Breast epithelium (tissue), 4 donors: ENCODE measurements at regions not wholly inside any gene's neighbourhood (a gene's known extent, or its start where the extent isn't known, plus 50 kb on each side); places are given as distances from the start of the nearest gene placed in this dataset.

Experiments
- DNase-seq, 2 donors: peaks; one replicate each; pipeline ENCODE4 v3.0.0-alpha.2; 2019; ENCODE audit warnings: low spot score in 2 of 2
- H3K27ac ChIP-seq, 2 donors: fragments of 200-600 bp; sonication (generic) in 1 of 2; one replicate each; pipeline ENCODE4 v1.5.1; 2016 to 2019; ENCODE audit warnings: mild to moderate bottlenecking in 1 of 2
- H3K27me3 ChIP-seq, 2 donors: fragments of 200-600 bp; sonication (generic) in 1 of 2; one replicate each; pipeline versions ENCODE4 v1.5.1 to v1.6.0; 2017 to 2019; ENCODE audit warnings: control low read depth in 1 of 2, mild to moderate bottlenecking in 1 of 2
- H3K36me3 ChIP-seq: fragments of 200-600 bp; one replicate; pipeline ENCODE4 v1.5.1; 2019
- H3K4me1 ChIP-seq, 2 donors: fragments of 200-600 bp; sonication (generic); one replicate each; pipeline ENCODE4 v1.5.1; 2016 to 2019; ENCODE audit warnings: control low read depth in 1 of 2
- H3K4me3 ChIP-seq, 3 donors: fragments of 200-600 bp; sonication (generic); 1 replicate in 2 of 3; 2 replicates in 1 of 3; pipeline ENCODE4 v1.5.1; 2016 to 2019; ENCODE audit warnings: mild to moderate bottlenecking in 3 of 3, moderate library complexity in 2 of 3
- H3K9me3 ChIP-seq, 2 donors: fragments of 200-600 bp; sonication (generic) in 1 of 2; one replicate each; pipeline ENCODE4 v1.5.1; 2016 to 2019; ENCODE audit warnings: control low read depth in 1 of 2
- CTCF ChIP-seq, 3 donors: fragments of 450-650 bp; IDR thresholded peaks; one replicate each; pipeline ENCODE4 v1.5.1; 2016 to 2017; ENCODE audit warnings: antibody characterized with exemption in 3 of 3, mild to moderate bottlenecking in 3 of 3, moderate library complexity in 3 of 3
- POLR2A ChIP-seq: fragments of 450-650 bp; IDR thresholded peaks from one replicate; pipeline ENCODE4 v1.6.1; 2016; ENCODE audit warnings: antibody characterized with exemption, mild to moderate bottlenecking, moderate library complexity
- POLR2AphosphoS5 ChIP-seq, 3 donors: sonication (generic); formaldehyde crosslinking; IDR thresholded peaks; one replicate each; pipeline ENCODE4 v1.6.1; 2017; ENCODE audit warnings: antibody characterized with exemption in 3 of 3
- intact Hi-C: fragments of 100-400 bp; cut with DNase I; formaldehyde crosslinking; loops from one replicate; pipeline ENCODE4 v1.15.1; 2023; ENCODE audit warnings: low total_unique reads

DNA sequence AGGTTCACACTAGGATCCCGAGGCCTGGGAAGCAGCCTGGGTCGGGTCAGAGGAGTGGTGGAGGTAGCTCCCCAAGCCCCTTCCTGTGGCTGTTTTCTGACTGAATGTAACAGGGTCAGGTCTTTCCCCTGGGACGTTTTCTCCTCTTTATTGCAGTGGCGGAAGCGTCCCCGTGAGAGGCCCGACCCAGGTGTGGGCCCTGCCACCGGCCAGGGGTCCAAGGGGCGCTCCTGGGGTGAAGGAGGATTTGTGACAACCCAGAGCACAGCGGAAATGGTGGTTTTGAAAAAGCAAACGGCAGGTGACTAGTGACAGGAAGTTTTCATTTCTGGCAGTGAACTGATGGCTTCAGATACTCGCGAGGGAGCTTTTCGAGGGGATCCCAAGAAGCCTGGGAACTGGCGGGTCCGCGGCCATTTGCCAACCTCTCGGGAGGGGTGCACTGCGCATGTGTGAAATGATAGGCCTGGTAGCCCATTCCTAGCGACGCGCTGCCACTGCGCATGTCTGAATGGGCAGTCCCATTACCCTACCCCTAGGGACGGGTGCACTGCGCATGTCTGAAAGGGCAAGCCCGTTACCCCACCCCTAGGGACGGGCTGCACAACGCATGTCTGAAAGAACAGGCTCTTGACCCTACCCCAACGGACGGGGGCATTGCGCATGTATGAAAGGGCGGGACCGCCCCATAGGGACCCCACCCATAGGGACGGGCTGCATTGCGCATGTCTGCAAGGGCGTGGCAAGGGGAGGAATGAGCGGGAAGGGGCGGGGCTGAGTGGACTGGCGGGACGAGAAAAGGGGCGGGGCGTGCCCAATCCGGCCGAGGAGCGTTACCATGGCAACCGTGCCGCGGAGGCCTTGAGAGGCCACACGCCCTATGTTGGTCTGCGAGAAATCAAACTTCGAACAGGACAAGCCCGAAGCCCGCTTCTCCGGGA is 1747.9 kb downstream of the TP53TG3F start:
- intact Hi-C loops: no loop called here
- TF ChIP-seq POLR2A (no peak), POLR2AphosphoS5 (IDR thresholded peaks at IDR 0.05) (no peak), CTCF (IDR thresholded peaks at IDR 0.05) (no peak)
- no peak for DNase-seq
- Histone ChIP-seq H3K4me3 (no peak overlapping the region), H3K27ac (no peak overlapping the region), H3K9me3 (peaks cover 7 to 14% of the 10 kb centered on the region in 2 donors), H3K27me3 (no peaks in the 10 kb centered on the region), H3K4me1 (no peaks in the 10 kb centered on the region), H3K36me3 (no peaks in the 10 kb centered on the region)

DNA sequence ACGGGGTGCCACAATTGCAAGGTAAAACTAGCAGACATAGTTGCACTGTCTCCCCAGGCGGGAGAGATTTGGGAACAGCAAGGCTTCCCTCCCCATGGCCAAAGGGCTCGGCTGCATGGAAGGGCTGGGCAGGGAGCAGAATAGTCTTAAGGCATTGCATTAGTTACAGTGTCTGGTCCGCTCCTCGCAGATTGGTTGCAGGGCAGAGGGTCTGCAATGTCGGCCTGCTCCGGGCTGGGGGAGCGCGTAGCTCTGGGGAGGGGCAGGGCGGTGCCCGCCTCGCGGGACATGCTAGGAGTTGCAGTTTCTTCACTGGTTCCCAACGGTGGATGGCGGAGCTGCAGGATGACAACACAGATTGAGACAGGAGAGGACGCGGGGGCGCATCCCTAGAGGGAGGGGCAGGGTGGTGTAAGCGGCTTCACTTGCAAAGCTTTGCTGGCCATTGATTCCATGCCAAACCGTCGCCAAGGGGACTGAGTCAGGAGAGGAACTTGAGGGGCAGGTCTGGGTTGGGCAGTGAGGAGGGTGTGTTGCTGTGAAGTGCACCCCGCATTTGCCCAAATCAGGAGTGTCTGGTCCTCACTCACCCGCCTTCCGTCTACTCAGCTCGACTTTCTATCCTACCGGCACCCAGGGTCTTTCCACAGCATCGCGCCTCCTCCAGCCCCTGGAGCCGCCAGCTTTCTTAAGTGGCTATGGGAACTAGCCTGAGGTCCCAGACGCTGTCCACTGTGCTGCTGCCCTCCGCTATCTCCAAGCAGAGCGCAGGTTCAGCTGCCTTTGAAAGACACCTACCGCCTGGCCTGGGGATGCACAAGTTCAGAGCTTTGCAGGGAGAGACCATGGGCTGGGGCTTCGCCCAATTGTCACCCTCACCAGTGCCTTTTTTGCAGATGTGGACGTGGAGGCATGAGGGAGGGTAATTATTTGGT is 1748.9 kb downstream of the TP53TG3F start:
- TF ChIP-seq POLR2A (no peak), POLR2AphosphoS5 (IDR thresholded peaks at IDR 0.05) (no peak), CTCF (IDR thresholded peaks at IDR 0.05) (no peak)
- no peaks in the 10 kb centered on the region for H3K27me3 ChIP-seq
- H3K36me3 ChIP-seq: no peaks in the 10 kb centered on the region
- DNase-seq: no peak
- intact Hi-C loops: no loop called here
- no peak overlapping the region for H3K4me3 ChIP-seq
- H3K9me3 ChIP-seq: peaks cover 7 to 14% of the 10 kb centered on the region in 2 donors
- H3K4me1 ChIP-seq: no peaks in the 10 kb centered on the region
- no peak overlapping the region for H3K27ac ChIP-seq

GRCh38 chr16:35210681-35211433 is 1751.4 kb downstream of the TP53TG3F start:
- no peak overlapping the region for H3K4me3 ChIP-seq
- intact Hi-C loops: no loop called here
- H3K9me3 ChIP-seq: peaks cover 17 to 18% of the 10 kb centered on the region in 2 donors
- DNase-seq: no peak
- H3K27ac ChIP-seq: no peak overlapping the region
- H3K4me1 ChIP-seq: no peaks in the 10 kb centered on the region
- no peaks in the 10 kb centered on the region for H3K27me3 ChIP-seq
- TF ChIP-seq POLR2A (no peak), POLR2AphosphoS5 (IDR thresholded peaks at IDR 0.05) (no peak), CTCF (IDR thresholded peaks at IDR 0.05) (no peak)
- no peaks in the 10 kb centered on the region for H3K36me3 ChIP-seq

- no peak for DNase-seq
- no peak for TF ChIP-seq POLR2A
- TF ChIP-seq POLR2AphosphoS5 (IDR thresholded peaks at IDR 0.05): no peak
- no peak for TF ChIP-seq CTCF (IDR thresholded peaks at IDR 0.05)
- Histone ChIP-seq H3K27me3 (no peaks in the 10 kb centered on the region), H3K4me1 (no peaks in the 10 kb centered on the region), H3K9me3 (peaks cover 6 to 14% of the 10 kb centered on the region in 2 donors), H3K27ac (no peak overlapping the region), H3K36me3 (no peaks in the 10 kb centered on the region), H3K4me3 (no peak overlapping the region)
- intact Hi-C loops: no loop called here
These were observed 1755.4 kb downstream of the TP53TG3F start for GRCh38 chr16:35214840-35215239.
